ENCODE measurements at regions not wholly inside any gene's neighbourhood (a gene's known extent, or its start where the extent isn't known, plus 50 kb on each side); places are given as distances from the start of the nearest gene placed in this dataset.

- peak; percentile 1 to 36 (median 31); a peak in 3 of 4 replicates for TF ChIP-seq CTCF (IDR thresholded peaks at IDR 0.05; ENCODE audit: control extremely low read depth in 1 of 3, insufficient read depth in 1 of 3, low read depth in 1 of 3, low read length in 3 of 3)
- no peak for TF ChIP-seq POLR2A (IDR thresholded peaks at IDR 0.05; ENCODE audit: control extremely low read depth in 1 of 2, low read depth in 2 of 2, low read length in 2 of 2)
- TF ChIP-seq BRCA1 (IDR thresholded peaks at IDR 0.05; ENCODE audit: low read depth, low read length): no peak
- TF ChIP-seq POLR2AphosphoS5 (IDR thresholded peaks at IDR 0.05; ENCODE audit: low read depth, low read length): no peak
- TF ChIP-seq EZH2 (IDR thresholded peaks at IDR 0.05; ENCODE audit: low read depth, low read length, severe bottlenecking): no peak
- TF ChIP-seq ATF2 (IDR thresholded peaks at IDR 0.05; ENCODE audit: low read length): no peak
- TF ChIP-seq GTF2F1 (IDR thresholded peaks at IDR 0.05; ENCODE audit: borderline replicate concordance, low read depth, low read length): no peak
- TF ChIP-seq GABPA (IDR thresholded peaks at IDR 0.05; ENCODE audit: borderline replicate concordance, insufficient read depth, low read length): no peak
Observed at GRCh38 chr5:29252390-29252789, 1941.1 kb upstream of the CDH6 start.

All from H1 (cell line).